ENCODE measurements at regions not wholly inside any gene's neighbourhood (a gene's known extent, or its start where the extent isn't known, plus 50 kb on each side); places are given as distances from the start of the nearest gene placed in this dataset.

DNA sequence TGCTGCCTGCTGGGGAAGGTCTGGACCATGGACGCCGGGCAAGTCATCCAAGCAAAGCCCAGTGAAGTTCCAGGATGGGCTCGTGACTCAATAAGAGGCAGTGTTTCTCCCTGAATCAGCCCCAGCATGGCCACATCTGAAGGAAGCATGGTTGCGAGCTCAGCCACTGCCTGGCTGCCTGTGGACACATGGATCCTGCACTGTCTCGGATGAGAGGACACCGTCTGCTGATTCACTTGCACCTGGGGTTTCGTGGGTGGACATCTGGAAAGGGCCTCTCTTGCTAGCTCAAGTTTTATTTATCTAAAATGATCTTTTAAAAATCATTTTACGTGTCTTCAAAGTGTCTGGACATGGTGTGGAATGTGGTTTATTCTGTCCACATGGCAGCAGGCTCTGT, 224.8 kb upstream of the FN1 start:
- TF ChIP-seq POLR2AphosphoS5 (IDR thresholded peaks at IDR 0.05; ENCODE audit: borderline replicate concordance, low read depth, low read length) (no peak), FOXP2 (optimal IDR thresholded peaks at IDR 0.05; ENCODE audit: control extremely low read depth, extremely low read length, insufficient read depth) (no peak), EZH2 (IDR thresholded peaks at IDR 0.05) (no peak)
